A673 (cell line): ENCODE measurements at regions not wholly inside any gene's neighbourhood (a gene's known extent, or its start where the extent isn't known, plus 50 kb on each side); places are given as distances from the start of the nearest gene placed in this dataset.

Experiments
- EZH2 ChIP-seq: fragments of 200-600 bp; sonication (generic); IDR thresholded peaks from 2 replicates; pipeline ENCODE4 v1.6.1; 2017; ENCODE audit warnings: borderline replicate concordance, low read depth, mild to moderate bottlenecking, mixed read lengths, antibody characterized with exemption, low read length; ENCODE audit not compliant: poor library complexity, severe bottlenecking
- TF ChIP-seq, protein P1 (sequence below): fragments of 300-800, 200-600 bp; sonication (generic); conservative IDR thresholded peaks from 2 replicates; pipeline ENCODE4 v1.5.1; 2017; ENCODE audit warnings: low read depth, mild to moderate bottlenecking, antibody characterized with exemption, low read length, moderate library complexity, mixed read lengths

DNA sequence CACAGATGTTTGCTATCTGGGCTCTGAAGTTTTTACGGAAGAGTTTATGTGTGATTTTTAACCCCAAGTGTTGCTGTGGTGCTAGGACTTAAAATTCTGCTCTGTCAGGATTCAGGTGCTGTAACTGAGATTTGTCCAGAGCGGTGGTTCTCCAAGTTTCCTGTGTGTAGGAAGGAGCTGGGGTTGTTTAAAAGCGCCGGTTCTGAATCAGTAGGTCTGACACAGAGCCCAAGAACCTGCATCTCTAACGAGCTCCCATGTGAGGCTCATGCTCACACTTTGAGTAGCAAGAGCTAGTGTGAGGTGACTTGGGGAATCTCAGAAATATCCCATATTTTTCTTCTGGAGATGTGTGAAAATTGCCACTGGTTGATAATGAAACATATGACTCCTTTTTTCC is 325.5 kb downstream of the SATB1 start:
- TF ChIP-seq, protein P1, sequence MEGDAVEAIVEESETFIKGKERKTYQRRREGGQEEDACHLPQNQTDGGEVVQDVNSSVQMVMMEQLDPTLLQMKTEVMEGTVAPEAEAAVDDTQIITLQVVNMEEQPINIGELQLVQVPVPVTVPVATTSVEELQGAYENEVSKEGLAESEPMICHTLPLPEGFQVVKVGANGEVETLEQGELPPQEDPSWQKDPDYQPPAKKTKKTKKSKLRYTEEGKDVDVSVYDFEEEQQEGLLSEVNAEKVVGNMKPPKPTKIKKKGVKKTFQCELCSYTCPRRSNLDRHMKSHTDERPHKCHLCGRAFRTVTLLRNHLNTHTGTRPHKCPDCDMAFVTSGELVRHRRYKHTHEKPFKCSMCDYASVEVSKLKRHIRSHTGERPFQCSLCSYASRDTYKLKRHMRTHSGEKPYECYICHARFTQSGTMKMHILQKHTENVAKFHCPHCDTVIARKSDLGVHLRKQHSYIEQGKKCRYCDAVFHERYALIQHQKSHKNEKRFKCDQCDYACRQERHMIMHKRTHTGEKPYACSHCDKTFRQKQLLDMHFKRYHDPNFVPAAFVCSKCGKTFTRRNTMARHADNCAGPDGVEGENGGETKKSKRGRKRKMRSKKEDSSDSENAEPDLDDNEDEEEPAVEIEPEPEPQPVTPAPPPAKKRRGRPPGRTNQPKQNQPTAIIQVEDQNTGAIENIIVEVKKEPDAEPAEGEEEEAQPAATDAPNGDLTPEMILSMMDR = no peak
- TF ChIP-seq EZH2 = no peak
